ENCODE measurements at regions not wholly inside any gene's neighbourhood (a gene's known extent, or its start where the extent isn't known, plus 50 kb on each side); places are given as distances from the start of the nearest gene placed in this dataset.

GRCh38 chr10:124257781-124258180, 160.9 kb downstream of the OAT start:
- Histone ChIP-seq H3K9me3 (ENCODE audit: control insufficient read depth in 4 of 4, insufficient read depth in 3 of 4, low read length in 3 of 4) (peaks cover 0 to 14% (median 0%) of the 10 kb centered on the region in 4 donors), H3K9ac (ENCODE audit: insufficient read depth in 1 of 2, low read length in 2 of 2) (no peak overlapping the region), H3K4me3 (no peak overlapping the region), H3K27ac (ENCODE audit: low read depth in 1 of 2, low read length in 1 of 2) (no peak overlapping the region), H3K4me1 (ENCODE audit: control insufficient read depth in 5 of 5, insufficient read depth in 5 of 5, low read length in 5 of 5) (no peaks in the 10 kb centered on the region), H3K36me3 (ENCODE audit: control insufficient read depth in 4 of 4, insufficient read depth in 4 of 4, low read length in 4 of 4) (no peaks in the 10 kb centered on the region), H3K27me3 (ENCODE audit: control insufficient read depth in 3 of 3, insufficient read depth in 3 of 3, low read length in 2 of 3) (no peaks in the 10 kb centered on the region)
- no peak for ATAC-seq (ENCODE audit: insufficient read depth, low FRiP score)
- no peak for DNase-seq
- no peak for TF ChIP-seq CTCF (IDR thresholded peaks at IDR 0.05; ENCODE audit: control extremely low read depth, extremely low read depth)
- 79 to 82% methylated on average over 6 of the region's 6 CpGs for WGBS, 2 donors

- Histone ChIP-seq H3K36me3 (ENCODE audit: control insufficient read depth in 4 of 4, insufficient read depth in 4 of 4, low read length in 4 of 4) (no peaks in the 10 kb centered on the region), H3K4me3 (no peak overlapping the region), H3K27ac (ENCODE audit: low read depth in 1 of 2, low read length in 1 of 2) (no peak overlapping the region), H3K27me3 (ENCODE audit: control insufficient read depth in 3 of 3, insufficient read depth in 3 of 3, low read length in 2 of 3) (no peaks in the 10 kb centered on the region), H3K9me3 (ENCODE audit: control insufficient read depth in 4 of 4, insufficient read depth in 3 of 4, low read length in 3 of 4) (peaks cover 0 to 14% (median 0%) of the 10 kb centered on the region in 4 donors), H3K4me1 (ENCODE audit: control insufficient read depth in 5 of 5, insufficient read depth in 5 of 5, low read length in 5 of 5) (no peaks in the 10 kb centered on the region), H3K9ac (ENCODE audit: insufficient read depth in 1 of 2, low read length in 2 of 2) (no peak overlapping the region)
- no peak for TF ChIP-seq CTCF (IDR thresholded peaks at IDR 0.05; ENCODE audit: control extremely low read depth, extremely low read depth)
- ATAC-seq (ENCODE audit: insufficient read depth, low FRiP score): no peak
- peak; percentile 25 to 39 (median 28) for DNase-seq
- 76 to 91% methylated on average over 6 of the region's 6 CpGs for WGBS, 2 donors
Measured at GRCh38 chr10:124256151-124256550, 162.6 kb downstream of the OAT start.

GRCh38 chr10:124255556-124255955, 162.2 kb upstream of the CHST15 start:
- Histone ChIP-seq H3K27ac (ENCODE audit: low read depth in 1 of 2, low read length in 1 of 2) (no peak overlapping the region), H3K9ac (ENCODE audit: insufficient read depth in 1 of 2, low read length in 2 of 2) (no peak overlapping the region), H3K4me3 (no peak overlapping the region), H3K36me3 (ENCODE audit: control insufficient read depth in 4 of 4, insufficient read depth in 4 of 4, low read length in 4 of 4) (no peaks in the 10 kb centered on the region), H3K9me3 (ENCODE audit: control insufficient read depth in 4 of 4, insufficient read depth in 3 of 4, low read length in 3 of 4) (peaks cover 0 to 14% (median 0%) of the 10 kb centered on the region in 4 donors), H3K4me1 (ENCODE audit: control insufficient read depth in 5 of 5, insufficient read depth in 5 of 5, low read length in 5 of 5) (no peaks in the 10 kb centered on the region), H3K27me3 (ENCODE audit: control insufficient read depth in 3 of 3, insufficient read depth in 3 of 3, low read length in 2 of 3) (no peaks in the 10 kb centered on the region)
- no peak for TF ChIP-seq CTCF (IDR thresholded peaks at IDR 0.05; ENCODE audit: control extremely low read depth, extremely low read depth)
- 92 to 94% methylated on average over 5 of the region's 5 CpGs for WGBS, 2 donors
- DNase-seq (no peak), ATAC-seq (ENCODE audit: insufficient read depth, low FRiP score) (no peak)

GRCh38 chr10:124254490-124254889, 161.1 kb upstream of the CHST15 start:
- no peak overlapping the region for H3K4me3 ChIP-seq
- no peak for DNase-seq
- H3K36me3 ChIP-seq (ENCODE audit: control insufficient read depth in 4 of 4, insufficient read depth in 4 of 4, low read length in 4 of 4): no peaks in the 10 kb centered on the region

More at GRCh38 chr10:124254490-124254889, 161.1 kb upstream of the CHST15 start:
- no peaks in the 10 kb centered on the region for H3K27me3 ChIP-seq (ENCODE audit: control insufficient read depth in 3 of 3, insufficient read depth in 3 of 3, low read length in 2 of 3)
- ATAC-seq (ENCODE audit: insufficient read depth, low FRiP score): no peak
- no peak overlapping the region for H3K9ac ChIP-seq (ENCODE audit: insufficient read depth in 1 of 2, low read length in 2 of 2)
- no peak overlapping the region for H3K27ac ChIP-seq (ENCODE audit: low read depth in 1 of 2, low read length in 1 of 2)
- no peaks in the 10 kb centered on the region for H3K4me1 ChIP-seq (ENCODE audit: control insufficient read depth in 5 of 5, insufficient read depth in 5 of 5, low read length in 5 of 5)
- TF ChIP-seq CTCF (IDR thresholded peaks at IDR 0.05; ENCODE audit: control extremely low read depth, extremely low read depth): no peak
- WGBS, 2 donors: 91 to 96% methylated on average over 8 of the region's 8 CpGs
- peaks cover 0 to 10% (median 0%) of the 10 kb centered on the region in 4 donors for H3K9me3 ChIP-seq (ENCODE audit: control insufficient read depth in 4 of 4, insufficient read depth in 3 of 4, low read length in 3 of 4)

Measured in lung (tissue), 11 donors.